ENCODE measurements at regions not wholly inside any gene's neighbourhood (a gene's known extent, or its start where the extent isn't known, plus 50 kb on each side); places are given as distances from the start of the nearest gene placed in this dataset.

DNA sequence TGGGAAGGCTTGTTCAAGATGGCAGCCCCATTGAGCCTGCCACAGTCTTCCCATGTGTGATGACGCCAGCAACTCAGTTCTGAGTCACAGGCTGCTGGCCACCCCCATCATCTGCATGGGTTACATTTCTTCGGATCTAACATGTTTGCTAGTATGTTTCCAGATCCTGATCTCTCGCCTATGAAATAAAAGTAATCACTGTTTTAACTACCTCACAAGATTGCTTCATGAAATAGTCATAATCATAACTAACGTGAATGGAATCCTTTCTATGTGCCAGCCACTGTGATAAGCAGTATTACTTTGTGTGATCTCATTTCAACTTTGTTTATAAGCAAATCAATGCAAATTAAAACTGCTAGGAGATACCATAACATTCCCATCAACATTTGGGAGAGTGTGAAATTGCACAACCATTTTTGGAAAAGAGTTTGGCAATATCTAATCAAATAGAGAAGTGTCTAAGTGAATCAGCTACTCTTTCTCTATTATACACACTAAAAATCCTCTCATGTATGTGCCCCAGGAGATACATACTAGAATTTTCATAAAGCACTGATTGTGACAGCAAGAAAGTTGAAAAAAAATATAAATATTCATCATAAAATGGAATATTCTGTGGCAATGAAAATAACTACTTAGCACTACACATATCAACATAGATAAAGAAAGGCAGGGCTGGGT, 300.2 kb upstream of the IRX5 start:
- FAIRE-seq (no peak), DNase-seq (ENCODE audit: low read depth in 1 of 2, low spot score in 1 of 2) (no peak)
- H3K9me3 ChIP-seq = peaks cover 6% of the 10 kb centered on the region; the same call in 1 of the 3 replicates

DNA sequence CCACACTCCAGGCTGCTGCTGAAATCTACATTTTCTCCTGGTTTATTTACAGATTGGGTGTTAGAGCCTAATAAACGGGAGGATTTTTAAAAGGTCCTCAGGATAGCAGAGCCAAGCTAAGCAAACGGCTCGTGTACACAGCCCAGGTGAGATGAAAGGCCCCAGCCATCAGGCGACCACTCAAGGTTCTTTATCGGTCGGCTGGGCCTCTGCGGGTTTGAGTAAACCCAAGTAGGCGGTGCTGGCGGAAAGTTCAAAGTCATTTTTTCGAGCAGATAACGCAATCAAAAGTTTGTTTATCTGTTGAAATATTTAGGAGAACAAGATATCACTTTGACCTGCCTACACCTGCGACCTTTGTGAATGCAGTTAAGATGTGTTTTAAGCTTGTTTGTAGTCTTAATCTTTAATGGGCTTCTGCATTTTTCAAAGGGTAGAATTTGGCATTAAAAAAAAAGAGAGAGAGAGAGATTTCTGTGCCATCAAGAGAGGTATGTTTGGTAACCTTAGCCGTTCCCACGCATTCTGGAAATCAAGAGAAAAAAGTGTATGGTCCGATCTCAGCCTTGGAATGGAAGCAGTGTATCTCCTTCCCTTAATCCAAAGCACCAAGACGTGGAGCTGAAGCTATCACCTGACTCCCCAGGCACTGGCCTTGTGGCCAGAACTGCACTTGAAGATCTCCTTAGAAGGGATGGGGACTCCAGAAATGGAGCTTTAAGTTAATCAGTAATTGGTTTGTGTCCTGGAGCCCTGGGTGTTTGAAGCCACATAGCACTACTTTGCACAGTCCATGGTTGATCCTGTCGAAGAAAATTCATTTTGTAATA, 301.7 kb upstream of the IRX5 start:
- H3K9me3 ChIP-seq = peaks cover under 1% of the 10 kb centered on the region; the same call in 1 of the 3 replicates
- POLR2A ChIA-PET = no interaction called here
- H3K4me2 ChIP-seq = no peak overlapping the region
- H3K4me3 ChIP-seq = no peak overlapping the region
- TF ChIP-seq PHF8 (IDR thresholded peaks at IDR 0.05; ENCODE audit: borderline replicate concordance, low read depth) (no peak), CBX2 (IDR thresholded peaks at IDR 0.05; ENCODE audit: borderline replicate concordance, low read depth) (no peak), EP300 (IDR thresholded peaks at IDR 0.05) (no peak), CHD4 (IDR thresholded peaks at IDR 0.05; ENCODE audit: borderline replicate concordance) (no peak), JUNB (IDR thresholded peaks at IDR 0.05) (no peak), EHF (CRISPR knock-in tag; IDR thresholded peaks at IDR 0.05) (no peak), TFCP2L1 (CRISPR knock-in tag; IDR thresholded peaks at IDR 0.05) (no peak), FOXS1 (CRISPR knock-in tag; IDR thresholded peaks at IDR 0.05) (no peak), EHMT2 (IDR thresholded peaks at IDR 0.05; ENCODE audit: low read depth) (no peak), ZFP36 (IDR thresholded peaks at IDR 0.05; ENCODE audit: borderline replicate concordance, partially characterized antibody) (no peak), NR3C1 (IDR thresholded peaks at IDR 0.05) (no peak), HDAC2 (IDR thresholded peaks at IDR 0.05) (no peak), BHLHE40 (IDR thresholded peaks at IDR 0.05; ENCODE audit: low read depth, low read length) (no peak), KDM5A (IDR thresholded peaks at IDR 0.05) (no peak), NFE2L2 (conservative IDR thresholded peaks at IDR 0.05; ENCODE audit: low read length) (no peak), HOXB5 (CRISPR knock-in tag; IDR thresholded peaks at IDR 0.05) (no peak)
- TF ChIP-seq, protein P1, sequence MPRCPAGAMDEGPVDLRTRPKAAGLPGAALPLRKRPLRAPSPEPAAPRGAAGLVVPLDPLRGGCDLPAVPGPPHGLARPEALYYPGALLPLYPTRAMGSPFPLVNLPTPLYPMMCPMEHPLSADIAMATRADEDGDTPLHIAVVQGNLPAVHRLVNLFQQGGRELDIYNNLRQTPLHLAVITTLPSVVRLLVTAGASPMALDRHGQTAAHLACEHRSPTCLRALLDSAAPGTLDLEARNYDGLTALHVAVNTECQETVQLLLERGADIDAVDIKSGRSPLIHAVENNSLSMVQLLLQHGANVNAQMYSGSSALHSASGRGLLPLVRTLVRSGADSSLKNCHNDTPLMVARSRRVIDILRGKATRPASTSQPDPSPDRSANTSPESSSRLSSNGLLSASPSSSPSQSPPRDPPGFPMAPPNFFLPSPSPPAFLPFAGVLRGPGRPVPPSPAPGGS (IDR thresholded peaks at IDR 0.05) = no peak
- TF ChIP-seq, protein P2, sequence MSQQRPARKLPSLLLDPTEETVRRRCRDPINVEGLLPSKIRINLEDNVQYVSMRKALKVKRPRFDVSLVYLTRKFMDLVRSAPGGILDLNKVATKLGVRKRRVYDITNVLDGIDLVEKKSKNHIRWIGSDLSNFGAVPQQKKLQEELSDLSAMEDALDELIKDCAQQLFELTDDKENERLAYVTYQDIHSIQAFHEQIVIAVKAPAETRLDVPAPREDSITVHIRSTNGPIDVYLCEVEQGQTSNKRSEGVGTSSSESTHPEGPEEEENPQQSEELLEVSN (IDR thresholded peaks at IDR 0.05; ENCODE audit: borderline replicate concordance, low read depth) = no peak
- H3K4me1 ChIP-seq = no peaks in the 10 kb centered on the region
- no peak for DNase-seq (ENCODE audit: low read depth in 1 of 2, low spot score in 1 of 2)
- no peak for ATAC-seq
- CTCF ChIA-PET = no interaction called here
- WGBS (ENCODE audit: missing lambda C conversion rate) = 28% methylated on average over 17 of the region's 17 CpGs
- no peak overlapping the region for H3K27ac ChIP-seq
- FAIRE-seq = no peak

More for the DNA sequence above, 300.2 kb upstream of the IRX5 start:
- Histone ChIP-seq H3K4me3 (no peak overlapping the region), H3K4me2 (no peak overlapping the region), H3K4me1 (no peaks in the 10 kb centered on the region), H3K27ac (no peak overlapping the region)
- TF ChIP-seq CBX8 (IDR thresholded peaks at IDR 0.05) (no peak), SMC3 (IDR thresholded peaks at IDR 0.05) (no peak), NFE2L2 (conservative IDR thresholded peaks at IDR 0.05; ENCODE audit: low read length) (no peak), HOXB13 (CRISPR knock-in tag; IDR thresholded peaks at IDR 0.05; ENCODE audit: low read depth) (no peak), SREBF2 (IDR thresholded peaks at IDR 0.05) (no peak), PHF8 (IDR thresholded peaks at IDR 0.05; ENCODE audit: borderline replicate concordance, low read depth) (no peak), HOXA7 (CRISPR knock-in tag; IDR thresholded peaks at IDR 0.05) (no peak), JUNB (IDR thresholded peaks at IDR 0.05) (no peak), NPAS2 (CRISPR knock-in tag; IDR thresholded peaks at IDR 0.05; ENCODE audit: borderline replicate concordance) (no peak), HEYL (CRISPR knock-in tag; IDR thresholded peaks at IDR 0.05) (no peak), TP53 (CRISPR knock-in tag; IDR thresholded peaks at IDR 0.05) (no peak), HDAC2 (IDR thresholded peaks at IDR 0.05) (no peak), ESRRA (IDR thresholded peaks at IDR 0.05; ENCODE audit: borderline replicate concordance, low read length) (no peak)
- TF ChIP-seq, protein P3, sequence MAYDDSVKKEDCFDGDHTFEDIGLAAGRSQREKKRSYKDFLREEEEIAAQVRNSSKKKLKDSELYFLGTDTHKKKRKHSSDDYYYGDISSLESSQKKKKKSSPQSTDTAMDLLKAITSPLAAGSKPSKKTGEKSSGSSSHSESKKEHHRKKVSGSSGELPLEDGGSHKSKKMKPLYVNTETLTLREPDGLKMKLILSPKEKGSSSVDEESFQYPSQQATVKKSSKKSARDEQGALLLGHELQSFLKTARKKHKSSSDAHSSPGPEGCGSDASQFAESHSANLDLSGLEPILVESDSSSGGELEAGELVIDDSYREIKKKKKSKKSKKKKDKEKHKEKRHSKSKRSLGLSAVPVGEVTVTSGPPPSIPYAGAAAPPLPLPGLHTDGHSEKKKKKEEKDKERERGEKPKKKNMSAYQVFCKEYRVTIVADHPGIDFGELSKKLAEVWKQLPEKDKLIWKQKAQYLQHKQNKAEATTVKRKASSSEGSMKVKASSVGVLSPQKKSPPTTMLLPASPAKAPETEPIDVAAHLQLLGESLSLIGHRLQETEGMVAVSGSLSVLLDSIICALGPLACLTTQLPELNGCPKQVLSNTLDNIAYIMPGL (CRISPR knock-in tag; IDR thresholded peaks at IDR 0.05; ENCODE audit: borderline replicate concordance) = no peak
- no peak for ATAC-seq
- POLR2A ChIA-PET = no interaction called here
- CTCF ChIA-PET = no interaction called here
- 22% methylated on average over 4 of the region's 4 CpGs for WGBS (ENCODE audit: missing lambda C conversion rate)

All from A549 (cell line).